ENCODE measurements at regions not wholly inside any gene's neighbourhood (a gene's known extent, or its start where the extent isn't known, plus 50 kb on each side); places are given as distances from the start of the nearest gene placed in this dataset.

- TF ChIP-seq POLR2AphosphoS5 (IDR thresholded peaks at IDR 0.05) (no peak), CTCF (IDR thresholded peaks at IDR 0.05) (no peak), POLR2A (IDR thresholded peaks at IDR 0.05) (no peak)
- H3K27me3 ChIP-seq (replicated peaks; ENCODE audit: insufficient read depth) = no peaks in the 10 kb centered on the region
- no peak overlapping the region for H3K4me3 ChIP-seq
- H3K27ac ChIP-seq = no peak overlapping the region
- H3K36me3 ChIP-seq = no peaks in the 10 kb centered on the region
- WGBS = 94% methylated on average over 1 of the region's 1 CpG
- H3K4me1 ChIP-seq (replicated peaks) = no peaks in the 10 kb centered on the region
- no peak for DNase-seq (ENCODE audit: low spot score)
- intact Hi-C loops (cut with DNase I) = no loop called here
- H3K9me3 ChIP-seq = no peaks in the 10 kb centered on the region
Measured at GRCh38 chr3:102141928-102142239, 292.6 kb downstream of the NFKBIZ start.

- no peak for DNase-seq (ENCODE audit: low spot score)
- Histone ChIP-seq H3K36me3 (no peaks in the 10 kb centered on the region), H3K4me1 (replicated peaks) (no peaks in the 10 kb centered on the region), H3K27ac (no peak overlapping the region), H3K4me3 (no peak overlapping the region), H3K27me3 (replicated peaks; ENCODE audit: insufficient read depth) (no peaks in the 10 kb centered on the region), H3K9me3 (no peaks in the 10 kb centered on the region)
- TF ChIP-seq CTCF (IDR thresholded peaks at IDR 0.05) = no peak
- TF ChIP-seq POLR2A (IDR thresholded peaks at IDR 0.05) = no peak
- TF ChIP-seq POLR2AphosphoS5 (IDR thresholded peaks at IDR 0.05) = no peak
- intact Hi-C loops (cut with DNase I) = no loop called here
- 76% methylated on average over 2 of the region's 2 CpGs for WGBS
Measured at GRCh38 chr3:102142379-102143060, 292.3 kb upstream of the ZPLD1 start.

- DNase-seq (ENCODE audit: low spot score) = no peak
- intact Hi-C loops (cut with DNase I) = no loop called here
Measured at GRCh38 chr3:102143536-102143935, 291.3 kb upstream of the ZPLD1 start.

GRCh38 chr3:102144063-102144462 is 290.8 kb upstream of the ZPLD1 start:
- H3K27ac ChIP-seq = no peak overlapping the region

More at GRCh38 chr3:102143536-102143935, 291.3 kb upstream of the ZPLD1 start:
- no peaks in the 10 kb centered on the region for H3K36me3 ChIP-seq
- H3K4me1 ChIP-seq (replicated peaks) = no peaks in the 10 kb centered on the region
- H3K9me3 ChIP-seq = no peaks in the 10 kb centered on the region
- H3K27ac ChIP-seq = no peak overlapping the region
- H3K27me3 ChIP-seq (replicated peaks; ENCODE audit: insufficient read depth) = no peaks in the 10 kb centered on the region
- no peak overlapping the region for H3K4me3 ChIP-seq
- TF ChIP-seq CTCF (IDR thresholded peaks at IDR 0.05) = no peak
- no peak for TF ChIP-seq POLR2AphosphoS5 (IDR thresholded peaks at IDR 0.05)
- WGBS = 95% methylated on average over 1 of the region's 1 CpG

More at GRCh38 chr3:102144063-102144462, 290.8 kb upstream of the ZPLD1 start:
- Histone ChIP-seq H3K9me3 (no peaks in the 10 kb centered on the region), H3K27me3 (replicated peaks; ENCODE audit: insufficient read depth) (no peaks in the 10 kb centered on the region), H3K4me1 (replicated peaks) (no peaks in the 10 kb centered on the region), H3K4me3 (no peak overlapping the region), H3K36me3 (no peaks in the 10 kb centered on the region)
- TF ChIP-seq POLR2AphosphoS5 (IDR thresholded peaks at IDR 0.05) (no peak), POLR2A (IDR thresholded peaks at IDR 0.05) (no peak), CTCF (IDR thresholded peaks at IDR 0.05) (no peak)
- WGBS = 67% methylated on average over 3 of the region's 3 CpGs
- intact Hi-C loops (cut with DNase I) = no loop called here
- DNase-seq (ENCODE audit: low spot score) = no peak
